NB4 (cell line): ENCODE measurements at regions not wholly inside any gene's neighbourhood (a gene's known extent, or its start where the extent isn't known, plus 50 kb on each side); places are given as distances from the start of the nearest gene placed in this dataset.

Experiments
- CTCF ChIP-seq: IDR thresholded peaks from one replicate; pipeline ENCODE4 v1.5.1; 2012; ENCODE audit warnings: low read depth, low read length
- MAX ChIP-seq: IDR thresholded peaks from 2 replicates; pipeline ENCODE4 v1.6.1; 2011; ENCODE audit warnings: low read depth, low read length
- MYC ChIP-seq: IDR thresholded peaks from 2 replicates; pipeline ENCODE4 v1.6.1; 2011; ENCODE audit warnings: low read depth, low read length
- POLR2A ChIP-seq: IDR thresholded peaks from 2 replicates; pipeline ENCODE4 v1.6.1; 2011; ENCODE audit warnings: mild to moderate bottlenecking; ENCODE audit not compliant: insufficient read length; ENCODE audit errors: extremely low read depth

GRCh38 chr20:41903586-41903985, 285.4 kb upstream of the CHD6 start:
- no peak for TF ChIP-seq CTCF
- no peak for TF ChIP-seq POLR2A
- no peak for TF ChIP-seq MAX
- TF ChIP-seq MYC = no peak
